ENCODE measurements at regions not wholly inside any gene's neighbourhood (a gene's known extent, or its start where the extent isn't known, plus 50 kb on each side); places are given as distances from the start of the nearest gene placed in this dataset.

- FAIRE-seq, result no peak
- no peak for TF ChIP-seq POLR2A (IDR thresholded peaks at IDR 0.05; ENCODE audit: low read depth, low read length)
- TF ChIP-seq POLR2AphosphoS5 (IDR thresholded peaks at IDR 0.05; ENCODE audit: low read depth, low read length), result no peak
- TF ChIP-seq TAF1 (IDR thresholded peaks at IDR 0.05; ENCODE audit: borderline replicate concordance, low read depth, low read length), result no peak
- DNase-seq (ENCODE audit: insufficient read length), result no peak
These were observed 138.5 kb downstream of the WSCD1 start for GRCh38 chr17:6208608-6209180.

- FAIRE-seq, result no peak
- no peak for TF ChIP-seq TAF1 (IDR thresholded peaks at IDR 0.05; ENCODE audit: borderline replicate concordance, low read depth, low read length)
- no peak for TF ChIP-seq POLR2A (IDR thresholded peaks at IDR 0.05; ENCODE audit: low read depth, low read length)
- no peak for TF ChIP-seq POLR2AphosphoS5 (IDR thresholded peaks at IDR 0.05; ENCODE audit: low read depth, low read length)
- DNase-seq (ENCODE audit: insufficient read length), result no peak
These were observed 135.3 kb downstream of the WSCD1 start for GRCh38 chr17:6205525-6205924.

- DNase-seq (ENCODE audit: insufficient read length) (no peak), FAIRE-seq (no peak)
- TF ChIP-seq POLR2A (IDR thresholded peaks at IDR 0.05; ENCODE audit: low read depth, low read length), result no peak
- no peak for TF ChIP-seq POLR2AphosphoS5 (IDR thresholded peaks at IDR 0.05; ENCODE audit: low read depth, low read length)
- TF ChIP-seq TAF1 (IDR thresholded peaks at IDR 0.05; ENCODE audit: borderline replicate concordance, low read depth, low read length), result no peak
These were observed 134.9 kb downstream of the WSCD1 start for GRCh38 chr17:6205033-6205432.

GRCh38 chr17:6204203-6204722 lies 134.1 kb downstream of the WSCD1 start:
- FAIRE-seq, result no peak
- DNase-seq (ENCODE audit: insufficient read length), result no peak
- TF ChIP-seq POLR2AphosphoS5 (IDR thresholded peaks at IDR 0.05; ENCODE audit: low read depth, low read length) (no peak), POLR2A (IDR thresholded peaks at IDR 0.05; ENCODE audit: low read depth, low read length) (no peak), TAF1 (IDR thresholded peaks at IDR 0.05; ENCODE audit: borderline replicate concordance, low read depth, low read length) (no peak)

GRCh38 chr17:6196355-6196754 lies 126.2 kb downstream of the WSCD1 start:
- no peak for FAIRE-seq
- DNase-seq (ENCODE audit: insufficient read length), result no peak
- TF ChIP-seq POLR2A (IDR thresholded peaks at IDR 0.05; ENCODE audit: low read depth, low read length) (no peak), POLR2AphosphoS5 (IDR thresholded peaks at IDR 0.05; ENCODE audit: low read depth, low read length) (no peak), TAF1 (IDR thresholded peaks at IDR 0.05; ENCODE audit: borderline replicate concordance, low read depth, low read length) (no peak)

- TF ChIP-seq POLR2A (IDR thresholded peaks at IDR 0.05; ENCODE audit: low read depth, low read length) (no peak), POLR2AphosphoS5 (IDR thresholded peaks at IDR 0.05; ENCODE audit: low read depth, low read length) (no peak), TAF1 (IDR thresholded peaks at IDR 0.05; ENCODE audit: borderline replicate concordance, low read depth, low read length) (no peak)
- DNase-seq (ENCODE audit: insufficient read length) (no peak), FAIRE-seq (no peak)
These were observed 124.9 kb downstream of the WSCD1 start for GRCh38 chr17:6195123-6195522.

- DNase-seq (ENCODE audit: insufficient read length) (no peak), FAIRE-seq (no peak)
- TF ChIP-seq TAF1 (IDR thresholded peaks at IDR 0.05; ENCODE audit: borderline replicate concordance, low read depth, low read length) (no peak), POLR2AphosphoS5 (IDR thresholded peaks at IDR 0.05; ENCODE audit: low read depth, low read length) (no peak), POLR2A (IDR thresholded peaks at IDR 0.05; ENCODE audit: low read depth, low read length) (no peak)
These were observed 121.5 kb downstream of the WSCD1 start for GRCh38 chr17:6191405-6192324.

- no peak for TF ChIP-seq POLR2A (IDR thresholded peaks at IDR 0.05; ENCODE audit: low read depth, low read length)
- no peak for TF ChIP-seq TAF1 (IDR thresholded peaks at IDR 0.05; ENCODE audit: borderline replicate concordance, low read depth, low read length)
- no peak for TF ChIP-seq POLR2AphosphoS5 (IDR thresholded peaks at IDR 0.05; ENCODE audit: low read depth, low read length)
- FAIRE-seq (no peak), DNase-seq (ENCODE audit: insufficient read length) (no peak)
These were observed 117.7 kb downstream of the WSCD1 start for GRCh38 chr17:6187836-6188235.

GRCh38 chr17:6186998-6187397 lies 116.8 kb downstream of the WSCD1 start:
- FAIRE-seq (no peak), DNase-seq (ENCODE audit: insufficient read length) (no peak)

GRCh38 chr17:6184508-6184907 lies 114.3 kb downstream of the WSCD1 start:
- no peak for DNase-seq (ENCODE audit: insufficient read length)
- no peak for TF ChIP-seq TAF1 (IDR thresholded peaks at IDR 0.05; ENCODE audit: borderline replicate concordance, low read depth, low read length)
- FAIRE-seq, result no peak

More at GRCh38 chr17:6186998-6187397, 116.8 kb downstream of the WSCD1 start:
- TF ChIP-seq POLR2AphosphoS5 (IDR thresholded peaks at IDR 0.05; ENCODE audit: low read depth, low read length) (no peak), TAF1 (IDR thresholded peaks at IDR 0.05; ENCODE audit: borderline replicate concordance, low read depth, low read length) (no peak), POLR2A (IDR thresholded peaks at IDR 0.05; ENCODE audit: low read depth, low read length) (no peak)

GRCh38 chr17:6179017-6179416 lies 108.8 kb downstream of the WSCD1 start:
- TF ChIP-seq TAF1 (IDR thresholded peaks at IDR 0.05; ENCODE audit: borderline replicate concordance, low read depth, low read length) (no peak), POLR2AphosphoS5 (IDR thresholded peaks at IDR 0.05; ENCODE audit: low read depth, low read length) (no peak), POLR2A (IDR thresholded peaks at IDR 0.05; ENCODE audit: low read depth, low read length) (no peak)
- no peak for FAIRE-seq
- DNase-seq (ENCODE audit: insufficient read length), result no peak
